CD14-positive monocyte (primary cell): ENCODE measurements at regions not wholly inside any gene's neighbourhood (a gene's known extent, or its start where the extent isn't known, plus 50 kb on each side); places are given as distances from the start of the nearest gene placed in this dataset.

Source experiments
- DNase-seq, 3 donors: peaks; one replicate each; pipeline ENCODE4 v3.0.0-alpha.2; 2011 to 2022
- H2AFZ ChIP-seq: 2 replicates; pipeline ENCODE4 v1.6.0; 2012; ENCODE audit warnings: mild to moderate bottlenecking, low read depth, low read length, inconsistent platforms; ENCODE audit not compliant: insufficient read depth, poor library complexity, severe bottlenecking
- H3K27ac ChIP-seq, 2 donors: 1 replicate in 1 of 2; 2 replicates in 1 of 2; pipeline ENCODE4 v1.5.1; 2012 to 2013; ENCODE audit warnings: low read length in 2 of 2, control low read depth in 1 of 2, inconsistent platforms in 1 of 2, low read depth in 1 of 2, mild to moderate bottlenecking in 1 of 2
- H3K27me3 ChIP-seq, 2 donors: one replicate each; pipeline versions ENCODE4 v1.6.0 to v1.6.1; 2011 to 2013; ENCODE audit warnings: low read length in 2 of 2; ENCODE audit not compliant: control insufficient read depth in 2 of 2, insufficient read depth in 2 of 2
- H3K36me3 ChIP-seq, 2 donors: replicated peaks in 1 of 2; 1 replicate in 1 of 2; 2 replicates in 1 of 2; pipeline versions ENCODE4 v1.5.1 to v1.6.1; 2012 to 2013; ENCODE audit warnings: low read length in 2 of 2, control low read depth in 1 of 2, inconsistent platforms in 1 of 2, mild to moderate bottlenecking in 1 of 2; ENCODE audit not compliant: insufficient read depth in 2 of 2, control insufficient read depth in 1 of 2
- H3K4me1 ChIP-seq, 2 donors: 1 replicate in 1 of 2; 2 replicates in 1 of 2; pipeline versions ENCODE4 v1.5.1 to v1.6.1; 2012 to 2013; ENCODE audit warnings: low read length in 2 of 2, control low read depth in 1 of 2, inconsistent platforms in 1 of 2, mild to moderate bottlenecking in 1 of 2, moderate library complexity in 1 of 2; ENCODE audit not compliant: insufficient read depth in 2 of 2, control insufficient read depth in 1 of 2
- H3K4me2 ChIP-seq: replicated peaks from 2 replicates; pipeline ENCODE3; 2012; ENCODE audit warnings: low read length, moderate library complexity, mild to moderate bottlenecking; ENCODE audit not compliant: poor library complexity, severe bottlenecking; ENCODE audit errors: extremely low read depth
- H3K4me3 ChIP-seq, 3 experiments: fragments of 200-600 bp in 1 of 3; sonication (generic) in 1 of 3; replicated peaks in 1 of 3; 1 replicate in 2 of 3; 2 replicates in 1 of 3; pipeline ENCODE4 v1.5.1; 2011 to 2013; ENCODE audit warnings: low read length in 3 of 3, mild to moderate bottlenecking in 3 of 3, control low read depth in 2 of 3, low read depth in 2 of 3, inconsistent platforms in 1 of 3, moderate library complexity in 1 of 3
- H3K79me2 ChIP-seq: 2 replicates; pipeline ENCODE4 v1.6.0; 2012; ENCODE audit warnings: mild to moderate bottlenecking, control low read depth, inconsistent platforms, low read length, moderate library complexity; ENCODE audit not compliant: insufficient read depth
- H3K9ac ChIP-seq: 2 replicates; pipeline ENCODE4 v1.6.0; 2017; ENCODE audit warnings: low read length, mild to moderate bottlenecking; ENCODE audit not compliant: insufficient read depth, poor library complexity, severe bottlenecking
- H3K9me3 ChIP-seq, 2 donors: replicated peaks in 1 of 2; 1 replicate in 1 of 2; 2 replicates in 1 of 2; pipeline versions ENCODE4 v1.5.1 to v1.6.1; 2012 to 2013; ENCODE audit warnings: low read length in 2 of 2, control low read depth in 1 of 2; ENCODE audit not compliant: control insufficient read depth in 1 of 2, insufficient read depth in 1 of 2
- H4K20me1 ChIP-seq: 2 replicates; pipeline ENCODE4 v1.6.0; 2012; ENCODE audit warnings: mild to moderate bottlenecking, low read length, control low read depth, moderate library complexity; ENCODE audit not compliant: insufficient read depth
- H3K27ac Mint-ChIP-seq, 7 donors: one replicate each; pipeline ENCODE4 v1.8.0; 2020; ENCODE audit warnings: mild to moderate bottlenecking in 7 of 7, mixed read lengths in 7 of 7, moderate library complexity in 6 of 7, inconsistent platforms in 2 of 7
- H3K27me3 Mint-ChIP-seq, 3 donors: one replicate each; pipeline ENCODE4 v1.8.0; 2021 to 2022; ENCODE audit warnings: low read depth in 3 of 3, mild to moderate bottlenecking in 3 of 3, mixed read lengths in 3 of 3, moderate library complexity in 3 of 3, inconsistent platforms in 1 of 3
- H3K36me3 Mint-ChIP-seq, 2 donors: one replicate each; pipeline ENCODE4 v1.8.0; 2020; ENCODE audit warnings: mixed read lengths in 2 of 2, inconsistent platforms in 1 of 2, mild to moderate bottlenecking in 1 of 2
- H3K4me1 Mint-ChIP-seq: one replicate; pipeline ENCODE4 v1.8.0; 2020; ENCODE audit warnings: mild to moderate bottlenecking, mixed read lengths
- H3K4me3 Mint-ChIP-seq, 2 donors: one replicate each; pipeline ENCODE4 v1.8.0; 2020; ENCODE audit warnings: mild to moderate bottlenecking in 2 of 2, mixed read lengths in 2 of 2, moderate library complexity in 1 of 2
- H3K9me3 Mint-ChIP-seq, 7 donors: one replicate each; pipeline ENCODE4 v1.8.0; 2020 to 2022; ENCODE audit warnings: mixed read lengths in 7 of 7, mild to moderate bottlenecking in 6 of 7, moderate library complexity in 6 of 7, inconsistent platforms in 2 of 7
- WGBS: methylation state at CpG from one replicate; pipeline ENCODE4 v1.1.5; 2013; ENCODE audit warnings: missing lambda C conversion rate; ENCODE audit not compliant: insufficient coverage; 5-methylcytosine and 5-hydroxymethylcytosine counted together
- intact Hi-C, 2 donors: fragments of 100-400 bp; cut with micrococcal nuclease; formaldehyde crosslinking; loops; one replicate each; pipeline versions ENCODE4 v1.15.0 to v1.15.1; 2023
- TF ChIP-seq, protein P1 (sequence below): fragments of 200-600 bp; IDR thresholded peaks from one replicate; pipeline ENCODE4 v1.8.0; 2022; ENCODE audit warnings: antibody characterized with exemption, mild to moderate bottlenecking

GRCh38 chr3:168801794-168802193 is 706.1 kb upstream of the GOLIM4 start:
- H3K9me3 ChIP-seq: no peaks in the 10 kb centered on the region
- H3K79me2 ChIP-seq: no peaks in the 10 kb centered on the region
- TF ChIP-seq, protein P1, sequence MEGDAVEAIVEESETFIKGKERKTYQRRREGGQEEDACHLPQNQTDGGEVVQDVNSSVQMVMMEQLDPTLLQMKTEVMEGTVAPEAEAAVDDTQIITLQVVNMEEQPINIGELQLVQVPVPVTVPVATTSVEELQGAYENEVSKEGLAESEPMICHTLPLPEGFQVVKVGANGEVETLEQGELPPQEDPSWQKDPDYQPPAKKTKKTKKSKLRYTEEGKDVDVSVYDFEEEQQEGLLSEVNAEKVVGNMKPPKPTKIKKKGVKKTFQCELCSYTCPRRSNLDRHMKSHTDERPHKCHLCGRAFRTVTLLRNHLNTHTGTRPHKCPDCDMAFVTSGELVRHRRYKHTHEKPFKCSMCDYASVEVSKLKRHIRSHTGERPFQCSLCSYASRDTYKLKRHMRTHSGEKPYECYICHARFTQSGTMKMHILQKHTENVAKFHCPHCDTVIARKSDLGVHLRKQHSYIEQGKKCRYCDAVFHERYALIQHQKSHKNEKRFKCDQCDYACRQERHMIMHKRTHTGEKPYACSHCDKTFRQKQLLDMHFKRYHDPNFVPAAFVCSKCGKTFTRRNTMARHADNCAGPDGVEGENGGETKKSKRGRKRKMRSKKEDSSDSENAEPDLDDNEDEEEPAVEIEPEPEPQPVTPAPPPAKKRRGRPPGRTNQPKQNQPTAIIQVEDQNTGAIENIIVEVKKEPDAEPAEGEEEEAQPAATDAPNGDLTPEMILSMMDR: no peak
- no peaks in the 10 kb centered on the region for H3K36me3 ChIP-seq
- no CpG with 5 or more reads among the region's 1 CpG for WGBS
- H3K27me3 ChIP-seq: no peaks in the 10 kb centered on the region
- Mint-ChIP-seq H3K27ac (no peak overlapping the region), H3K4me3 (no peak overlapping the region), H3K27me3 (no peaks in the 10 kb centered on the region), H3K36me3 (no peaks in the 10 kb centered on the region), H3K9me3 (peaks cover 0 to 1% (median 0%) of the 10 kb centered on the region in 7 donors), H3K4me1 (no peaks in the 10 kb centered on the region)
- no peak overlapping the region for H2AFZ ChIP-seq
- H3K4me1 ChIP-seq: no peaks in the 10 kb centered on the region
- H4K20me1 ChIP-seq: no peaks in the 10 kb centered on the region
- no peak overlapping the region for H3K9ac ChIP-seq
- H3K4me2 ChIP-seq: no peak overlapping the region
- intact Hi-C loops: no loop called here
- DNase-seq: no peak
- no peak overlapping the region for H3K27ac ChIP-seq
- no peak overlapping the region for H3K4me3 ChIP-seq

GRCh38 chr3:168796339-168796738 is 700.6 kb upstream of the GOLIM4 start:
- H3K9me3 Mint-ChIP-seq: peaks cover 0 to 1% (median 0%) of the 10 kb centered on the region in 7 donors
- no peak overlapping the region for H3K9ac ChIP-seq
- no peak overlapping the region for H2AFZ ChIP-seq
- H3K4me3 Mint-ChIP-seq: no peak overlapping the region
- no peak for DNase-seq
- no peak overlapping the region for H3K4me3 ChIP-seq
- H3K36me3 ChIP-seq: no peaks in the 10 kb centered on the region
- no peak overlapping the region for H3K4me2 ChIP-seq
- no peak overlapping the region for H3K27ac Mint-ChIP-seq
- H3K27me3 Mint-ChIP-seq: no peaks in the 10 kb centered on the region
- no peaks in the 10 kb centered on the region for H3K4me1 Mint-ChIP-seq
- H3K27me3 ChIP-seq: no peaks in the 10 kb centered on the region
- no peaks in the 10 kb centered on the region for H4K20me1 ChIP-seq
- H3K27ac ChIP-seq: no peak overlapping the region
- 100% methylated on average over 1 of the region's 3 CpGs for WGBS
- H3K9me3 ChIP-seq: no peaks in the 10 kb centered on the region
- intact Hi-C loops: no loop called here
- H3K79me2 ChIP-seq: no peaks in the 10 kb centered on the region
- H3K4me1 ChIP-seq: no peaks in the 10 kb centered on the region
- TF ChIP-seq, protein P1: no peak
- no peaks in the 10 kb centered on the region for H3K36me3 Mint-ChIP-seq
